ENCODE measurements at regions not wholly inside any gene's neighbourhood (a gene's known extent, or its start where the extent isn't known, plus 50 kb on each side); places are given as distances from the start of the nearest gene placed in this dataset.

DNA sequence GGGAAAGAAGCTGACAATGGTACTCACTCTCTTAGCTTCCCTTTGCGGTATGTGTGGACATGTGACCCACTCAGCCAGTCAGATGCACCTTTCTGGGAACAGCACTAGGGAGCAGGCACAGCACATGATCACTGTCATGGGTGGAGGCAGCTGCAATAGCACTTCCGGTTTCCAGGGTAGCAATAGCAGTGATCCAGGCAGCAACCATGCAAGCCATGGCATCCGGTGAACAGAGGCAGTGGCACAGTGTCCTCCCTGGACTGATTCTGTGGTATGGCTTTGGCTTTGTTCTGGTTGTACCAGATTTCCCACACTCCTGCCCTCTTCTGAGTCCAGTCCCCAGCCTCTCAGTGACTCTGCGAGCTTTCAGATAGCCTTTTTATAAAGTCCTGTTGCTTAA is 86.8 kb upstream of the NAMPT start:
- Histone ChIP-seq H3K36me3 (ENCODE audit: control insufficient read depth in 2 of 2, extremely low read depth in 1 of 2, insufficient read depth in 2 of 2, low read length in 2 of 2) (no peaks in the 10 kb centered on the region), H3K4me3 (ENCODE audit: control insufficient read depth in 2 of 3, extremely low read depth in 1 of 3, insufficient read depth in 2 of 3, low read depth in 1 of 3, low read length in 3 of 3) (no peak overlapping the region), H3K9me1 (ENCODE audit: control insufficient read depth, extremely low read depth, insufficient read depth, low read length) (no peaks in the 10 kb centered on the region), H3K9ac (ENCODE audit: control insufficient read depth, extremely low read depth, insufficient read depth, low read length) (no peak overlapping the region), H3K4me2 (ENCODE audit: control insufficient read depth, extremely low read depth, insufficient read depth, low read depth, low read length) (no peak overlapping the region), H3K79me2 (ENCODE audit: control insufficient read depth, insufficient read depth, low read length) (no peaks in the 10 kb centered on the region), H2AFZ (ENCODE audit: control insufficient read depth, low read length) (no peak overlapping the region), H3K27ac (ENCODE audit: control insufficient read depth, insufficient read depth, low read length) (no peak overlapping the region), H4K20me1 (ENCODE audit: control insufficient read depth, extremely low read depth, insufficient read depth, low read length) (no peaks in the 10 kb centered on the region), H3K4me1 (ENCODE audit: control insufficient read depth, extremely low read depth, insufficient read depth, low read length) (no peaks in the 10 kb centered on the region), H3K27me3 (ENCODE audit: control insufficient read depth, extremely low read depth, insufficient read depth, low read length) (no peaks in the 10 kb centered on the region), H3K9me3 (ENCODE audit: control insufficient read depth, low read depth, low read length) (no peaks in the 10 kb centered on the region)
- dilution Hi-C loops (cut with MboI; ENCODE audit: extremely low pct_ligation_motif_present, low sequenced_read_pairs), result no loop called here
- DNase-seq (ENCODE audit: low read depth, low spot score) (no peak), FAIRE-seq (no peak)
- no peak for TF ChIP-seq EZH2 (IDR thresholded peaks at IDR 0.05; ENCODE audit: low read length)
- TF ChIP-seq, protein P1, sequence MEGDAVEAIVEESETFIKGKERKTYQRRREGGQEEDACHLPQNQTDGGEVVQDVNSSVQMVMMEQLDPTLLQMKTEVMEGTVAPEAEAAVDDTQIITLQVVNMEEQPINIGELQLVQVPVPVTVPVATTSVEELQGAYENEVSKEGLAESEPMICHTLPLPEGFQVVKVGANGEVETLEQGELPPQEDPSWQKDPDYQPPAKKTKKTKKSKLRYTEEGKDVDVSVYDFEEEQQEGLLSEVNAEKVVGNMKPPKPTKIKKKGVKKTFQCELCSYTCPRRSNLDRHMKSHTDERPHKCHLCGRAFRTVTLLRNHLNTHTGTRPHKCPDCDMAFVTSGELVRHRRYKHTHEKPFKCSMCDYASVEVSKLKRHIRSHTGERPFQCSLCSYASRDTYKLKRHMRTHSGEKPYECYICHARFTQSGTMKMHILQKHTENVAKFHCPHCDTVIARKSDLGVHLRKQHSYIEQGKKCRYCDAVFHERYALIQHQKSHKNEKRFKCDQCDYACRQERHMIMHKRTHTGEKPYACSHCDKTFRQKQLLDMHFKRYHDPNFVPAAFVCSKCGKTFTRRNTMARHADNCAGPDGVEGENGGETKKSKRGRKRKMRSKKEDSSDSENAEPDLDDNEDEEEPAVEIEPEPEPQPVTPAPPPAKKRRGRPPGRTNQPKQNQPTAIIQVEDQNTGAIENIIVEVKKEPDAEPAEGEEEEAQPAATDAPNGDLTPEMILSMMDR (optimal IDR thresholded peaks at IDR 0.05 in 1 of 3, IDR thresholded peaks at IDR 0.05 in 1 of 3, conservative IDR thresholded peaks at IDR 0.05 in 1 of 3; ENCODE audit: extremely low read depth in 1 of 3, insufficient read depth in 2 of 3, low read length in 3 of 3), result peak in 1 of 3 experiments; percentile 52

DNA sequence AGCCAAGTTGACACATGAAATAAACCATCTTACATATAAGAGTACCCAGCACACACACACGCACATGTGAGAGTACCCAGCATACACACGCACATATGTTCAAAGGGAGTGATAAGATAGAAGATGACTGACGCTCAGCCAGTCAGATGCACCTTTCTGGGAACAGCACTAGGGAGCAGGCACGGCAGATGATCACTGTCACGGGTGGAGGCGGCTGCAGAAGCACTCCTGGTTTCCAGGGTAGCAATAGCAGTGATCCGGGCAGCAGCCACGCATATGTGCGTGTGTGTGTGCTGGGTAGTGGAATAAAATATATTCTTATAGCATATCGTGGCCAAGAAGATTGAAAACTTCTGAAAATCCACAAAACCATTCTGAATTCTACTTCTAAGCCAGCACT is 85.8 kb upstream of the NAMPT start:
- dilution Hi-C loops (cut with MboI; ENCODE audit: extremely low pct_ligation_motif_present, low sequenced_read_pairs), result no loop called here
- Histone ChIP-seq H3K4me1 (ENCODE audit: control insufficient read depth, extremely low read depth, insufficient read depth, low read length) (no peaks in the 10 kb centered on the region), H3K36me3 (ENCODE audit: control insufficient read depth in 2 of 2, extremely low read depth in 1 of 2, insufficient read depth in 2 of 2, low read length in 2 of 2) (no peaks in the 10 kb centered on the region), H3K9ac (ENCODE audit: control insufficient read depth, extremely low read depth, insufficient read depth, low read length) (no peak overlapping the region), H3K27me3 (ENCODE audit: control insufficient read depth, extremely low read depth, insufficient read depth, low read length) (no peaks in the 10 kb centered on the region), H3K9me3 (ENCODE audit: control insufficient read depth, low read depth, low read length) (no peaks in the 10 kb centered on the region), H2AFZ (ENCODE audit: control insufficient read depth, low read length) (no peak overlapping the region), H4K20me1 (ENCODE audit: control insufficient read depth, extremely low read depth, insufficient read depth, low read length) (no peaks in the 10 kb centered on the region), H3K4me3 (ENCODE audit: control insufficient read depth in 2 of 3, extremely low read depth in 1 of 3, insufficient read depth in 2 of 3, low read depth in 1 of 3, low read length in 3 of 3) (no peak overlapping the region), H3K9me1 (ENCODE audit: control insufficient read depth, extremely low read depth, insufficient read depth, low read length) (no peaks in the 10 kb centered on the region), H3K79me2 (ENCODE audit: control insufficient read depth, insufficient read depth, low read length) (no peaks in the 10 kb centered on the region), H3K27ac (ENCODE audit: control insufficient read depth, insufficient read depth, low read length) (no peak overlapping the region), H3K4me2 (ENCODE audit: control insufficient read depth, extremely low read depth, insufficient read depth, low read depth, low read length) (no peak overlapping the region)
- FAIRE-seq (no peak), DNase-seq (ENCODE audit: low read depth, low spot score) (no peak)
- TF ChIP-seq, protein P1 (optimal IDR thresholded peaks at IDR 0.05 in 1 of 3, IDR thresholded peaks at IDR 0.05 in 1 of 3, conservative IDR thresholded peaks at IDR 0.05 in 1 of 3; ENCODE audit: extremely low read depth in 1 of 3, insufficient read depth in 2 of 3, low read length in 3 of 3), result no peak
- no peak for TF ChIP-seq EZH2 (IDR thresholded peaks at IDR 0.05; ENCODE audit: low read length)
